ENCODE measurements at regions not wholly inside any gene's neighbourhood (a gene's known extent, or its start where the extent isn't known, plus 50 kb on each side); places are given as distances from the start of the nearest gene placed in this dataset.

- TF ChIP-seq CTCF (IDR thresholded peaks at IDR 0.05; ENCODE audit: low read depth, low read length): no peak
- no peak for TF ChIP-seq EZH2phosphoT487 (IDR thresholded peaks at IDR 0.05; ENCODE audit: low read depth)
These were observed 733.0 kb upstream of the SOX11 start for GRCh38 chr2:4959219-4959618.

Data from OCI-LY3 (cell line).